HepG2 (cell line): ENCODE measurements at regions not wholly inside any gene's neighbourhood (a gene's known extent, or its start where the extent isn't known, plus 50 kb on each side); places are given as distances from the start of the nearest gene placed in this dataset.
A peak's percentile ranks its signal among the peaks of the same experiment; 100 is the strongest.

ENCODE experiments used
- ATAC-seq: fragments of 200-7000 bp; cut with Tn5 transposase; 3 replicates; pipeline ENCODE4 v1.9.1; 2020; ENCODE audit warnings: mild to moderate bottlenecking, moderate library complexity
- BruUV-seq: library from RNA; stranded (reverse); fragments of 400-500 nt; replicated peaks from 2 replicates; lab custom pipeline; 2021; lab: Mats Ljungman, UMichigan
- CTCF ChIA-PET: fragments of 300-600 bp; formaldehyde crosslinking; extraction: SDS; loops from one replicate; lab custom pipeline; 2021; ENCODE audit warnings: low total read pairs, inconsistent platforms, low intra/inter-chr PET ratio; lab: Yijun Ruan, JAX
- POLR2A ChIA-PET: fragments of 350-600 bp; sonication (Branson Sonifier 250); formaldehyde crosslinking; loops from one replicate; lab custom pipeline; 2020; ENCODE audit warnings: antibody characterized with exemption, inconsistent platforms; lab: Yijun Ruan, JAX
- DNase-seq: peaks from one replicate; pipeline ENCODE4 v3.0.0-alpha.2; 2015; ENCODE audit warnings: low spot score
- FAIRE-seq: peaks from 3 replicates; lab custom pipeline; 2011; peaks lifted over from hg19 to GRCh38; lab: Jason Lieb, UNC
- H2AFZ ChIP-seq: one replicate; pipeline ENCODE4 v1.6.1; 2011; ENCODE audit warnings: low read length, inconsistent platforms
- H3K27ac ChIP-seq: fragments of 300-600 bp; 3 replicates; pipeline ENCODE4 v1.8.0; 2011; ENCODE audit warnings: mixed run types, mild to moderate bottlenecking, mixed read lengths, low read length, inconsistent platforms; ENCODE audit not compliant: insufficient read depth; ENCODE audit errors: extremely low read length
- H3K27me3 ChIP-seq, 2 experiments: fragments of 200-600 bp in 1 of 2; 2 replicates in 1 of 2; 3 replicates in 1 of 2; pipeline versions ENCODE4 v1.6.0 to v1.8.0; 2011; ENCODE audit warnings: low read length in 2 of 2, mild to moderate bottlenecking in 2 of 2, moderate library complexity in 2 of 2, inconsistent platforms in 1 of 2; ENCODE audit not compliant: insufficient read depth in 2 of 2, control insufficient read depth in 1 of 2
- H3K36me3 ChIP-seq, 2 experiments: fragments of 200-600 bp in 1 of 2; replicated peaks in 1 of 2; 2 replicates in 1 of 2; 3 replicates in 1 of 2; pipeline versions ENCODE4 v1.5.1 to v1.8.0; 2011; ENCODE audit warnings: low read length in 2 of 2, inconsistent platforms in 1 of 2; ENCODE audit not compliant: insufficient read depth in 2 of 2, control insufficient read depth in 1 of 2
- H3K4me1 ChIP-seq: 2 replicates; pipeline ENCODE4 v1.5.1; 2012; ENCODE audit warnings: low read length, inconsistent platforms; ENCODE audit not compliant: insufficient read depth
- H3K4me2 ChIP-seq: 2 replicates; pipeline ENCODE4 v1.6.0; 2011; ENCODE audit warnings: low read depth, low read length, inconsistent platforms
- H3K4me3 ChIP-seq, 3 experiments: fragments of 200-600 bp in 1 of 3; sonication (generic), shearing (Covaris generic) in 1 of 3; replicated peaks in 1 of 3; 2 replicates each; pipeline ENCODE4 v1.5.1; 2011 to 2016; ENCODE audit warnings: low read length in 3 of 3, inconsistent platforms in 2 of 3, low read depth in 2 of 3, mild to moderate bottlenecking in 2 of 3, control low read depth in 1 of 3, mixed read lengths in 1 of 3; ENCODE audit not compliant: insufficient read depth in 1 of 3
- H3K79me2 ChIP-seq: one replicate; pipeline ENCODE4 v1.6.1; 2011; ENCODE audit warnings: low read length, inconsistent platforms; ENCODE audit not compliant: insufficient read depth
- H3K9ac ChIP-seq: 2 replicates; pipeline ENCODE4 v1.6.0; 2011; ENCODE audit warnings: mild to moderate bottlenecking, low read depth, low read length, inconsistent platforms; ENCODE audit not compliant: insufficient read depth
- H3K9me3 ChIP-seq: 2 replicates; pipeline ENCODE4 v1.5.1; 2012; ENCODE audit warnings: mild to moderate bottlenecking, low read length
- H4K20me1 ChIP-seq: 2 replicates; pipeline ENCODE4 v1.6.0; 2011; ENCODE audit warnings: inconsistent platforms, mild to moderate bottlenecking, low read length, moderate library complexity; ENCODE audit not compliant: insufficient read depth
- AGO1 ChIP-seq: fragments of 200-400 bp; formaldehyde crosslinking; IDR thresholded peaks from 2 replicates; pipeline ENCODE4 v1.6.1; 2017; ENCODE audit warnings: mild to moderate bottlenecking, low read depth, low read length, moderate library complexity; ENCODE audit not compliant: poor library complexity, severe bottlenecking
- CBX2 ChIP-seq, 2 experiments: fragments of 200-600 bp in 1 of 2; sonication (generic); formaldehyde crosslinking in 1 of 2; IDR thresholded peaks; 2 replicates each; pipeline versions ENCODE4 v1.7.0 to v1.8.1; 2018 to 2022; ENCODE audit warnings: low read depth in 2 of 2, low read length in 1 of 2, mild to moderate bottlenecking in 1 of 2, missing genetic modification reagents in 1 of 2
- GMEB2 ChIP-seq: IDR thresholded peaks from 2 replicates; pipeline ENCODE4 v1.6.1; 2016; ENCODE audit warnings: missing biosample characterization, missing genetic modification reagents, low read depth
- HIVEP1 ChIP-seq: sonication (generic); formaldehyde crosslinking; IDR thresholded peaks from 2 replicates; pipeline ENCODE4 v1.4.0; 2020; ENCODE audit warnings: mild to moderate bottlenecking, missing genetic modification reagents
- IRF1 ChIP-seq: sonication (generic); formaldehyde crosslinking; IDR thresholded peaks from 2 replicates; pipeline ENCODE4 v1.4.0; 2020; ENCODE audit warnings: low read depth, mild to moderate bottlenecking, missing genetic modification reagents
- NFAT5 ChIP-seq: sonication (generic); formaldehyde crosslinking; IDR thresholded peaks from 2 replicates; pipeline ENCODE4 v1.4.0; 2020; ENCODE audit warnings: missing genetic modification reagents
- REL ChIP-seq: sonication (generic); formaldehyde crosslinking; conservative IDR thresholded peaks from 2 replicates; pipeline ENCODE4 v1.8.0; 2022; ENCODE audit warnings: mild to moderate bottlenecking, missing genetic modification reagents, moderate library complexity
- SCMH1 ChIP-seq: sonication (generic); formaldehyde crosslinking; IDR thresholded peaks from 2 replicates; pipeline ENCODE4 v1.9.0; 2021; ENCODE audit warnings: missing genetic modification reagents, mild to moderate bottlenecking, borderline replicate concordance
- SRSF9 ChIP-seq: fragments of 200-400 bp; formaldehyde crosslinking; IDR thresholded peaks from 2 replicates; pipeline ENCODE4 v1.6.1; 2018; ENCODE audit warnings: borderline replicate concordance, mild to moderate bottlenecking, low read depth, low read length; ENCODE audit not compliant: insufficient read depth, poor library complexity, severe bottlenecking
- STAG1 ChIP-seq: sonication (generic); formaldehyde crosslinking; IDR thresholded peaks from 2 replicates; pipeline ENCODE4 v1.4.0; 2020; ENCODE audit warnings: missing genetic modification reagents
- ZNF121 ChIP-seq: sonication (generic); formaldehyde crosslinking; IDR thresholded peaks from 2 replicates; pipeline ENCODE4 v1.5.0; 2020; ENCODE audit warnings: mild to moderate bottlenecking, missing genetic modification reagents
- ZNF18 ChIP-seq: sonication (generic); formaldehyde crosslinking; IDR thresholded peaks from 2 replicates; pipeline ENCODE4 v1.8.0; 2022; ENCODE audit warnings: mild to moderate bottlenecking, missing genetic modification reagents; ENCODE audit not compliant: insufficient replicate concordance
- ZNF232 ChIP-seq: sonication (generic); formaldehyde crosslinking; IDR thresholded peaks from 2 replicates; pipeline ENCODE4 v1.4.0; 2020; ENCODE audit warnings: missing genetic modification reagents, borderline replicate concordance
- WGBS: methylation state at CpG from one replicate; pipeline ENCODE4 v1.1.6; 2017; ENCODE audit warnings: low lambda C conversion rate; 5-methylcytosine and 5-hydroxymethylcytosine counted together
- in situ Hi-C: cut with HindIII; loops from 2 replicates; pipeline ENCODE4 v1.10.0; 2017; ENCODE audit warnings: low pct_unique_long_range_greater_than_20kb; ENCODE audit not compliant: extremely low pct_ligation_motif_present
- intact Hi-C: fragments of 100-400 bp; cut with micrococcal nuclease; formaldehyde crosslinking; loops from one replicate; pipeline ENCODE4 v1.10.0; 2022; ENCODE audit not compliant: unreplicated experiment

GRCh38 chr14:23694949-23695663, 58.9 kb downstream of the DHRS2 start:
- in situ Hi-C loops = no loop called here
- Histone ChIP-seq H3K9ac (peak overlapping the region; percentile 63; the same call in 1 of the 2 replicates), H3K9me3 (peaks cover 10% of the 10 kb centered on the region; the same call in 1 of the 2 replicates), H3K4me2 (peak overlapping the region; percentile 84), H2AFZ (peak overlapping the region; percentile 62), H3K4me3 (peak overlapping the region in 2 of 3 experiments; percentile 23 to 43; a peak in 3 of 6 replicates), H3K27ac (peak overlapping the region; percentile 37), H3K4me1 (peaks cover 58% of the 10 kb centered on the region), H3K27me3 (no peaks in the 10 kb centered on the region), H3K36me3 (no peaks in the 10 kb centered on the region), H3K79me2 (no peaks in the 10 kb centered on the region), H4K20me1 (no peaks in the 10 kb centered on the region)
- no peak for DNase-seq
- 52% methylated on average over 13 of the region's 13 CpGs for WGBS
- ChIA-PET CTCF (no interaction called here), POLR2A (interaction anchor here (0.9 to 5.4 kb wide), 26 partner anchors 11 to 717 kb away, joined by 3 to 60 read pairs (median 6); partner anchors contain the start of genes DCAF11, DHRS2, DHRS4 and EMC9)
- intact Hi-C loops = loop anchor here (10.0 kb wide), 1 partner anchor 1800 kb away; no protein-coding TSS in a partner anchor
- FAIRE-seq = no peak
- peak; percentile 22 for ATAC-seq
- TSS peak; percentile 88 for BruUV-seq
- no peak for TF ChIP-seq ZNF18 (CRISPR knock-in tag)
- no peak for TF ChIP-seq GMEB2 (CRISPR knock-in tag)
- TF ChIP-seq IRF1 (CRISPR knock-in tag) = no peak
- no peak for TF ChIP-seq SCMH1 (CRISPR knock-in tag)
- no peak for TF ChIP-seq NFAT5
- no peak for TF ChIP-seq SRSF9
- no peak for TF ChIP-seq AGO1
- TF ChIP-seq CBX2 (IDR thresholded peaks at IDR 0.05; ENCODE audit: low read depth, low read length) = no peak
- no peak for TF ChIP-seq CBX2 (CRISPR knock-in tag; IDR thresholded peaks at IDR 0.05; ENCODE audit: low read depth)
- TF ChIP-seq ZNF121 = no peak
- TF ChIP-seq HIVEP1 = peak; percentile 13; the same call in 1 of the 2 replicates
- TF ChIP-seq STAG1 (CRISPR knock-in tag) = no peak
- no peak for TF ChIP-seq ZNF232 (CRISPR knock-in tag)
- no peak for TF ChIP-seq REL (CRISPR knock-in tag)
